ENCODE measurements at regions not wholly inside any gene's neighbourhood (a gene's known extent, or its start where the extent isn't known, plus 50 kb on each side); places are given as distances from the start of the nearest gene placed in this dataset.

DNA sequence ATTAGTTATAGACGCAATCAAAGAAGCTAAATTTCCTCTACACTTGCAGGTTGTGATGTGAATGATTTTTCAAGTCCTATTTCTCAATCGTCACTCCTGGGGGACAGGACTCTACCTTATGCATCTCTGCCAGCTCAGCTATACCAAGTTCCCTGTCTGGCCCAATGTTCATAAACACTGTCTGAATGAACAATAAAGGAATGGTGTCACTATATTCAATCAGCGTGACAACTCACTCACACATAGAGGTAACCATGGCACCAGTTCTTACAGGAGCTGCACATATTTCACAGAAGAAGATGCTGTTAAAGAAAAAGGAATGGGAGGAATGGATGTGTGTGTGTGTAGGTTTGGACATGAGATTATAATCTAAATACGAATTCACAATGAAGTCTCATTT is 280.6 kb downstream of the PPP1R2C start:
- Mint-ChIP-seq H3K4me1 (no peaks in the 10 kb centered on the region), H3K9me3 (no peaks in the 10 kb centered on the region), H3K36me3 (no peaks in the 10 kb centered on the region), H3K27ac (no peak overlapping the region), H3K4me3 (no peak overlapping the region), H3K27me3 (ENCODE audit: low read depth) (no peaks in the 10 kb centered on the region)
- TF ChIP-seq SP1 (CRISPR knock-in tag; conservative IDR thresholded peaks at IDR 0.05) (no peak), TEAD1 (CRISPR knock-in tag; IDR thresholded peaks at IDR 0.05) (no peak), SOX15 (CRISPR knock-in tag; IDR thresholded peaks at IDR 0.05) (no peak), OVOL2 (CRISPR knock-in tag; IDR thresholded peaks at IDR 0.05; ENCODE audit: borderline replicate concordance) (no peak)
- ATAC-seq (no peak), DNase-seq (ENCODE audit: low spot score) (no peak)
- ChIA-PET POLR2A (no interaction called here), CTCF (no interaction called here)

DNA sequence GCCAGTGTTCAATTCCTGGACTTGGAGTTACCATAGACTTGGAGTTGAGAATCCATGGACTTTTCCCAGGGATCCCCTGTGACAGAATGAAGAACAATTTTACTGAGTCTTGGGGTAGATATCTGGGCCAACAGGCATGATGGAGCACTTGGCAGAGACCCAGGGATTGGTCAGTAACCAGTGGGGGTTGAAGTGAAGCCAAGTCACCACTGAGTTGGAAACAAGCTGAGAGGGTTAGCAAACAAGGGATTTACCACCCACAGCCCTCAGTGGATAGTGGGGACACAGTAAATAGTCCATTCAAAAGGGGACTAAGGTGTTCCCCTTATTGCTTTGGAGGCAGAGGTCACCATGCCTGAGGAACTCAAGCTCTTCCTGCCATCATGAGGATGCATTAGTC is 281.7 kb downstream of the PPP1R2C start:
- H3K27ac Mint-ChIP-seq, result no peak overlapping the region
- ChIA-PET POLR2A (no interaction called here), CTCF (no interaction called here)
- H3K4me3 Mint-ChIP-seq, result no peak overlapping the region
- TF ChIP-seq ZNF263 (CRISPR knock-in tag; IDR thresholded peaks at IDR 0.05; ENCODE audit: low read depth) (no peak), SMAD3 (CRISPR knock-in tag; IDR thresholded peaks at IDR 0.05; ENCODE audit: borderline replicate concordance) (no peak), NFE2L1 (CRISPR knock-in tag; IDR thresholded peaks at IDR 0.05) (no peak), ETV6 (CRISPR knock-in tag; IDR thresholded peaks at IDR 0.05) (no peak), NR3C1 (CRISPR knock-in tag; conservative IDR thresholded peaks at IDR 0.05; ENCODE audit: low read depth) (no peak), TP53 (CRISPR knock-in tag; IDR thresholded peaks at IDR 0.05) (no peak), ZBTB21 (CRISPR knock-in tag; IDR thresholded peaks at IDR 0.05; ENCODE audit: borderline replicate concordance) (no peak), CREB1 (CRISPR knock-in tag; IDR thresholded peaks at IDR 0.05) (no peak), PRRX2 (CRISPR knock-in tag; IDR thresholded peaks at IDR 0.05) (no peak), KAT7 (CRISPR knock-in tag; IDR thresholded peaks at IDR 0.05; ENCODE audit: borderline replicate concordance) (no peak), ZNF423 (CRISPR knock-in tag; IDR thresholded peaks at IDR 0.05) (no peak), ZNF317 (CRISPR knock-in tag; IDR thresholded peaks at IDR 0.05; ENCODE audit: borderline replicate concordance, low read depth) (no peak), GABPB1 (CRISPR knock-in tag; IDR thresholded peaks at IDR 0.05) (no peak)
- TF ChIP-seq, protein P1, sequence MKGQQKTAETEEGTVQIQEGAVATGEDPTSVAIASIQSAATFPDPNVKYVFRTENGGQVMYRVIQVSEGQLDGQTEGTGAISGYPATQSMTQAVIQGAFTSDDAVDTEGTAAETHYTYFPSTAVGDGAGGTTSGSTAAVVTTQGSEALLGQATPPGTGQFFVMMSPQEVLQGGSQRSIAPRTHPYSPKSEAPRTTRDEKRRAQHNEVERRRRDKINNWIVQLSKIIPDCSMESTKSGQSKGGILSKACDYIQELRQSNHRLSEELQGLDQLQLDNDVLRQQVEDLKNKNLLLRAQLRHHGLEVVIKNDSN (CRISPR knock-in tag; IDR thresholded peaks at IDR 0.05), result no peak
- TF ChIP-seq, protein P2, sequence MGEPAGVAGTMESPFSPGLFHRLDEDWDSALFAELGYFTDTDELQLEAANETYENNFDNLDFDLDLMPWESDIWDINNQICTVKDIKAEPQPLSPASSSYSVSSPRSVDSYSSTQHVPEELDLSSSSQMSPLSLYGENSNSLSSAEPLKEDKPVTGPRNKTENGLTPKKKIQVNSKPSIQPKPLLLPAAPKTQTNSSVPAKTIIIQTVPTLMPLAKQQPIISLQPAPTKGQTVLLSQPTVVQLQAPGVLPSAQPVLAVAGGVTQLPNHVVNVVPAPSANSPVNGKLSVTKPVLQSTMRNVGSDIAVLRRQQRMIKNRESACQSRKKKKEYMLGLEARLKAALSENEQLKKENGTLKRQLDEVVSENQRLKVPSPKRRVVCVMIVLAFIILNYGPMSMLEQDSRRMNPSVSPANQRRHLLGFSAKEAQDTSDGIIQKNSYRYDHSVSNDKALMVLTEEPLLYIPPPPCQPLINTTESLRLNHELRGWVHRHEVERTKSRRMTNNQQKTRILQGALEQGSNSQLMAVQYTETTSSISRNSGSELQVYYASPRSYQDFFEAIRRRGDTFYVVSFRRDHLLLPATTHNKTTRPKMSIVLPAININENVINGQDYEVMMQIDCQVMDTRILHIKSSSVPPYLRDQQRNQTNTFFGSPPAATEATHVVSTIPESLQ (CRISPR knock-in tag; IDR thresholded peaks at IDR 0.05), result no peak
- TF ChIP-seq, protein P3, sequence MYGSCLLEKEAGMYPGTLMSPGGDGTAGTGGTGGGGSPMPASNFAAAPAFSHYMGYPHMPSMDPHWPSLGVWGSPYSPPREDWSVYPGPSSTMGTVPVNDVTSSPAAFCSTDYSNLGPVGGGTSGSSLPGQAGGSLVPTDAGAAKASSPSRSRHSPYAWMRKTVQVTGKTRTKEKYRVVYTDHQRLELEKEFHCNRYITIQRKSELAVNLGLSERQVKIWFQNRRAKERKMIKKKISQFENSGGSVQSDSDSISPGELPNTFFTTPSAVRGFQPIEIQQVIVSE (CRISPR knock-in tag; IDR thresholded peaks at IDR 0.05; ENCODE audit: borderline replicate concordance), result no peak
- TF ChIP-seq, protein P4, sequence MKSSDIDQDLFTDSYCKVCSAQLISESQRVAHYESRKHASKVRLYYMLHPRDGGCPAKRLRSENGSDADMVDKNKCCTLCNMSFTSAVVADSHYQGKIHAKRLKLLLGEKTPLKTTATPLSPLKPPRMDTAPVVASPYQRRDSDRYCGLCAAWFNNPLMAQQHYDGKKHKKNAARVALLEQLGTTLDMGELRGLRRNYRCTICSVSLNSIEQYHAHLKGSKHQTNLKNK (CRISPR knock-in tag; IDR thresholded peaks at IDR 0.05), result no peak
- TF ChIP-seq, protein P5, sequence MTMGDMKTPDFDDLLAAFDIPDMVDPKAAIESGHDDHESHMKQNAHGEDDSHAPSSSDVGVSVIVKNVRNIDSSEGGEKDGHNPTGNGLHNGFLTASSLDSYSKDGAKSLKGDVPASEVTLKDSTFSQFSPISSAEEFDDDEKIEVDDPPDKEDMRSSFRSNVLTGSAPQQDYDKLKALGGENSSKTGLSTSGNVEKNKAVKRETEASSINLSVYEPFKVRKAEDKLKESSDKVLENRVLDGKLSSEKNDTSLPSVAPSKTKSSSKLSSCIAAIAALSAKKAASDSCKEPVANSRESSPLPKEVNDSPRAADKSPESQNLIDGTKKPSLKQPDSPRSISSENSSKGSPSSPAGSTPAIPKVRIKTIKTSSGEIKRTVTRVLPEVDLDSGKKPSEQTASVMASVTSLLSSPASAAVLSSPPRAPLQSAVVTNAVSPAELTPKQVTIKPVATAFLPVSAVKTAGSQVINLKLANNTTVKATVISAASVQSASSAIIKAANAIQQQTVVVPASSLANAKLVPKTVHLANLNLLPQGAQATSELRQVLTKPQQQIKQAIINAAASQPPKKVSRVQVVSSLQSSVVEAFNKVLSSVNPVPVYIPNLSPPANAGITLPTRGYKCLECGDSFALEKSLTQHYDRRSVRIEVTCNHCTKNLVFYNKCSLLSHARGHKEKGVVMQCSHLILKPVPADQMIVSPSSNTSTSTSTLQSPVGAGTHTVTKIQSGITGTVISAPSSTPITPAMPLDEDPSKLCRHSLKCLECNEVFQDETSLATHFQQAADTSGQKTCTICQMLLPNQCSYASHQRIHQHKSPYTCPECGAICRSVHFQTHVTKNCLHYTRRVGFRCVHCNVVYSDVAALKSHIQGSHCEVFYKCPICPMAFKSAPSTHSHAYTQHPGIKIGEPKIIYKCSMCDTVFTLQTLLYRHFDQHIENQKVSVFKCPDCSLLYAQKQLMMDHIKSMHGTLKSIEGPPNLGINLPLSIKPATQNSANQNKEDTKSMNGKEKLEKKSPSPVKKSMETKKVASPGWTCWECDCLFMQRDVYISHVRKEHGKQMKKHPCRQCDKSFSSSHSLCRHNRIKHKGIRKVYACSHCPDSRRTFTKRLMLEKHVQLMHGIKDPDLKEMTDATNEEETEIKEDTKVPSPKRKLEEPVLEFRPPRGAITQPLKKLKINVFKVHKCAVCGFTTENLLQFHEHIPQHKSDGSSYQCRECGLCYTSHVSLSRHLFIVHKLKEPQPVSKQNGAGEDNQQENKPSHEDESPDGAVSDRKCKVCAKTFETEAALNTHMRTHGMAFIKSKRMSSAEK (CRISPR knock-in tag; IDR thresholded peaks at IDR 0.05; ENCODE audit: borderline replicate concordance), result no peak
- H3K9me3 Mint-ChIP-seq, result no peaks in the 10 kb centered on the region
- no peaks in the 10 kb centered on the region for H3K4me1 Mint-ChIP-seq
- no peaks in the 10 kb centered on the region for H3K27me3 Mint-ChIP-seq (ENCODE audit: low read depth)
- DNase-seq (ENCODE audit: low spot score) (no peak), ATAC-seq (no peak)
- no peaks in the 10 kb centered on the region for H3K36me3 Mint-ChIP-seq

Data from WTC11 (cell line).